DOHH2 (cell line): ENCODE measurements at regions not wholly inside any gene's neighbourhood (a gene's known extent, or its start where the extent isn't known, plus 50 kb on each side); places are given as distances from the start of the nearest gene placed in this dataset.

Experiments used
- CTCF ChIP-seq: fragments of 200-600 bp; sonication (generic); IDR thresholded peaks from one replicate; pipeline ENCODE4 v1.5.1; 2014; ENCODE audit warnings: antibody characterized with exemption, mild to moderate bottlenecking, low read depth, low read length; ENCODE audit not compliant: poor library complexity, severe bottlenecking
- EZH2phosphoT487 ChIP-seq: fragments of 200-600 bp; sonication (generic); IDR thresholded peaks from 2 replicates; pipeline ENCODE4 v1.6.1; 2017; ENCODE audit warnings: borderline replicate concordance, mild to moderate bottlenecking, antibody characterized with exemption, low read length, moderate library complexity, mixed read lengths

- TF ChIP-seq CTCF = no peak
- no peak for TF ChIP-seq EZH2phosphoT487
Observed at GRCh38 chr4:177961761-177962380, 519.6 kb upstream of the AGA start.
